ENCODE measurements at regions not wholly inside any gene's neighbourhood (a gene's known extent, or its start where the extent isn't known, plus 50 kb on each side); places are given as distances from the start of the nearest gene placed in this dataset.

GRCh38 chr14:98769326-98769725 lies 502.7 kb downstream of the BCL11B start:
- Histone ChIP-seq H3K4me1 (ENCODE audit: insufficient read depth, low read length) (no peaks in the 10 kb centered on the region), H3K4me2 (ENCODE audit: low read depth, low read length) (no peak overlapping the region), H3K36me3 (replicated peaks in 1 of 2; ENCODE audit: control insufficient read depth in 1 of 2, insufficient read depth in 2 of 2, low read length in 2 of 2) (no peaks in the 10 kb centered on the region), H3K79me2 (ENCODE audit: insufficient read depth, low read length) (no peaks in the 10 kb centered on the region), H2AFZ (ENCODE audit: low read length) (no peak overlapping the region), H3K27me3 (ENCODE audit: control insufficient read depth in 1 of 2, insufficient read depth in 2 of 2, low read length in 2 of 2) (no peaks in the 10 kb centered on the region; a peak in 1 of 5 replicates), H3K9me3 (ENCODE audit: low read length) (peaks cover 54% of the 10 kb centered on the region), H3K27ac (ENCODE audit: extremely low read length, insufficient read depth, low read length) (no peak overlapping the region), H4K20me1 (ENCODE audit: insufficient read depth, low read length) (no peaks in the 10 kb centered on the region), H3K9ac (ENCODE audit: insufficient read depth, low read depth, low read length) (no peak overlapping the region), H3K4me3 (replicated peaks in 1 of 3; ENCODE audit: insufficient read depth in 1 of 3, low read depth in 2 of 3, low read length in 3 of 3) (no peak overlapping the region)
- ChIA-PET CTCF (ENCODE audit: low intra/inter-chr PET ratio, low total read pairs) (no interaction called here), POLR2A (no interaction called here)
- in situ Hi-C loops (cut with HindIII; ENCODE audit: extremely low pct_ligation_motif_present, low pct_unique_long_range_greater_than_20kb) = no loop called here
- WGBS (ENCODE audit: low lambda C conversion rate) = 16% methylated on average over 10 of the region's 10 CpGs
- BruUV-seq (replicated peaks) = no TSS peak
- intact Hi-C loops (cut with micrococcal nuclease; ENCODE audit: unreplicated experiment) = no loop called here
- no peak for FAIRE-seq
- TF ChIP-seq SNAPC2 (CRISPR knock-in tag; IDR thresholded peaks at IDR 0.05) = no peak
- DNase-seq (ENCODE audit: low spot score) = no peak
- ATAC-seq = no peak

DNA sequence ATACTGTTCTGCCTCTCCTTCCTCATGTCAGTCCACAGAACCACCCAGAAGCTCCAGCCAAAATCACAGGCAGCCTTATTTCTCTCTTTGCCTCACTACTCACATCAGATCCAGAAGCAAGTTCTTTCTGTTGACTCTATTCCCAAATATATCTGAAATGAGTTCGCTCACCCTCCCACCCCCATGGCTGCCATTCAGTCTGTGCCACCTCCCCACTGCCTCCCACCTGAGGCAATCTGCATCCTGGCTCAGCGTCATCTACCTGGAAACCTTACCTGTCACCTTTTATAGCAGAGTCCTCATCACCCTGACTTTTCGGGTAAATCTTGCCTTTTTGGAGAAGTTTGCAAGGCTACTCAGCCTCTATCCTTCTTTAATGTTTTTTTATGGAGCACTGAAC lies 501.8 kb downstream of the BCL11B start:
- ATAC-seq (no peak), FAIRE-seq (no peak), DNase-seq (ENCODE audit: low spot score) (no peak)
- H3K36me3 ChIP-seq (replicated peaks in 1 of 2; ENCODE audit: control insufficient read depth in 1 of 2, insufficient read depth in 2 of 2, low read length in 2 of 2) = no peaks in the 10 kb centered on the region
- H3K4me3 ChIP-seq (replicated peaks in 1 of 3; ENCODE audit: insufficient read depth in 1 of 3, low read depth in 2 of 3, low read length in 3 of 3) = no peak overlapping the region
- H2AFZ ChIP-seq (ENCODE audit: low read length) = no peak overlapping the region
- H3K27ac ChIP-seq (ENCODE audit: extremely low read length, insufficient read depth, low read length) = no peak overlapping the region
- 52% methylated on average over 3 of the region's 3 CpGs for WGBS (ENCODE audit: low lambda C conversion rate)
- no TSS peak for BruUV-seq (replicated peaks)
- CTCF ChIA-PET (ENCODE audit: low intra/inter-chr PET ratio, low total read pairs) = no interaction called here
- POLR2A ChIA-PET = no interaction called here
- no peak overlapping the region for H3K4me2 ChIP-seq (ENCODE audit: low read depth, low read length)
- no peaks in the 10 kb centered on the region for H3K4me1 ChIP-seq (ENCODE audit: insufficient read depth, low read length)
- TF ChIP-seq KLF12 (CRISPR knock-in tag; IDR thresholded peaks at IDR 0.05; ENCODE audit: borderline replicate concordance) (no peak), KLF11 (CRISPR knock-in tag; IDR thresholded peaks at IDR 0.05) (no peak), TBX3 (IDR thresholded peaks at IDR 0.05; ENCODE audit: borderline replicate concordance) (no peak), LBX2 (CRISPR knock-in tag; IDR thresholded peaks at IDR 0.05; ENCODE audit: borderline replicate concordance) (no peak), KDM1A (CRISPR knock-in tag; IDR thresholded peaks at IDR 0.05) (no peak), YEATS2 (CRISPR knock-in tag; IDR thresholded peaks at IDR 0.05; ENCODE audit: borderline replicate concordance) (no peak), RAD21 (CRISPR knock-in tag; IDR thresholded peaks at IDR 0.05) (no peak), HNRNPLL (IDR thresholded peaks at IDR 0.05; ENCODE audit: low read depth, low read length, poor library complexity, severe bottlenecking) (no peak), ZSCAN9 (CRISPR knock-in tag; IDR thresholded peaks at IDR 0.05; ENCODE audit: borderline replicate concordance) (no peak), ZNF17 (CRISPR knock-in tag; IDR thresholded peaks at IDR 0.05) (no peak), CCDC6 (CRISPR knock-in tag; IDR thresholded peaks at IDR 0.05) (no peak)
- TF ChIP-seq, protein P1, sequence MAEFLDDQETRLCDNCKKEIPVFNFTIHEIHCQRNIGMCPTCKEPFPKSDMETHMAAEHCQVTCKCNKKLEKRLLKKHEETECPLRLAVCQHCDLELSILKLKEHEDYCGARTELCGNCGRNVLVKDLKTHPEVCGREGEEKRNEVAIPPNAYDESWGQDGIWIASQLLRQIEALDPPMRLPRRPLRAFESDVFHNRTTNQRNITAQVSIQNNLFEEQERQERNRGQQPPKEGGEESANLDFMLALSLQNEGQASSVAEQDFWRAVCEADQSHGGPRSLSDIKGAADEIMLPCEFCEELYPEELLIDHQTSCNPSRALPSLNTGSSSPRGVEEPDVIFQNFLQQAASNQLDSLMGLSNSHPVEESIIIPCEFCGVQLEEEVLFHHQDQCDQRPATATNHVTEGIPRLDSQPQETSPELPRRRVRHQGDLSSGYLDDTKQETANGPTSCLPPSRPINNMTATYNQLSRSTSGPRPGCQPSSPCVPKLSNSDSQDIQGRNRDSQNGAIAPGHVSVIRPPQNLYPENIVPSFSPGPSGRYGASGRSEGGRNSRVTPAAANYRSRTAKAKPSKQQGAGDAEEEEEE (CRISPR knock-in tag; IDR thresholded peaks at IDR 0.05; ENCODE audit: borderline replicate concordance) = no peak
- no peaks in the 10 kb centered on the region; a peak in 1 of 5 replicates for H3K27me3 ChIP-seq (ENCODE audit: control insufficient read depth in 1 of 2, insufficient read depth in 2 of 2, low read length in 2 of 2)
- H3K9ac ChIP-seq (ENCODE audit: insufficient read depth, low read depth, low read length) = no peak overlapping the region
- intact Hi-C loops (cut with micrococcal nuclease; ENCODE audit: unreplicated experiment) = no loop called here
- in situ Hi-C loops (cut with HindIII; ENCODE audit: extremely low pct_ligation_motif_present, low pct_unique_long_range_greater_than_20kb) = no loop called here
- no peaks in the 10 kb centered on the region for H3K79me2 ChIP-seq (ENCODE audit: insufficient read depth, low read length)
- H3K9me3 ChIP-seq (ENCODE audit: low read length) = peaks cover 54% of the 10 kb centered on the region
- no peaks in the 10 kb centered on the region for H4K20me1 ChIP-seq (ENCODE audit: insufficient read depth, low read length)

Measured in HepG2 (cell line).